H1 (cell line): ENCODE measurements at regions not wholly inside any gene's neighbourhood (a gene's known extent, or its start where the extent isn't known, plus 50 kb on each side); places are given as distances from the start of the nearest gene placed in this dataset.

Source experiments
- CTCF ChIA-PET: fragments of 300-600 bp; sonication (Branson Sonifier 250); formaldehyde crosslinking; loops from one replicate; lab custom pipeline; 2021; ENCODE audit not compliant: partially characterized antibody; lab: Charles Lee
- POLR2A ChIA-PET: fragments of 300-600 bp; sonication (Branson Sonifier 250); formaldehyde crosslinking; loops from one replicate; lab custom pipeline; 2021; ENCODE audit warnings: inconsistent platforms; ENCODE audit not compliant: partially characterized antibody; lab: Charles Lee
- DNase-seq, 2 experiments: peaks; one replicate each; pipeline versions ENCODE4 v3.0.0 to v3.0.0-alpha.2; 2010 to 2022; ENCODE audit warnings: low spot score in 2 of 2, low read depth in 1 of 2, mixed read lengths in 1 of 2
- FAIRE-seq: peaks from 2 replicates; lab custom pipeline; 2011; peaks lifted over from hg19 to GRCh38; lab: Jason Lieb, UNC
- H2AFZ ChIP-seq: 2 replicates; pipeline ENCODE4 v1.8.1; 2012; ENCODE audit warnings: low read length, inconsistent platforms
- H2AK5ac ChIP-seq: 2 replicates; pipeline ENCODE4 v1.6.1; 2013; ENCODE audit warnings: low read depth, low read length
- H2BK120ac ChIP-seq: replicated peaks from 2 replicates; pipeline ENCODE3; 2013; ENCODE audit warnings: low read depth, low read length, inconsistent platforms
- H2BK12ac ChIP-seq: 2 replicates; pipeline ENCODE4 v1.6.1; 2013; ENCODE audit warnings: low read depth, low read length
- H2BK15ac ChIP-seq: 2 replicates; pipeline ENCODE4 v1.6.1; 2013; ENCODE audit warnings: low read length
- H2BK20ac ChIP-seq: 2 replicates; pipeline ENCODE4 v1.6.1; 2013; ENCODE audit warnings: low read length
- H2BK5ac ChIP-seq: 2 replicates; pipeline ENCODE4 v1.6.1; 2013; ENCODE audit warnings: low read depth, low read length
- H3K14ac ChIP-seq: 2 replicates; pipeline ENCODE4 v1.6.1; 2013; ENCODE audit warnings: inconsistent platforms; ENCODE audit not compliant: insufficient read length
- H3K18ac ChIP-seq: 2 replicates; pipeline ENCODE4 v1.6.1; 2013; ENCODE audit warnings: low read length; ENCODE audit errors: extremely low read depth
- H3K23ac ChIP-seq: 2 replicates; pipeline ENCODE4 v1.6.1; 2013; ENCODE audit warnings: inconsistent platforms; ENCODE audit not compliant: insufficient read length
- H3K23me2 ChIP-seq: 2 replicates; pipeline ENCODE4 v1.6.1; 2013; ENCODE audit warnings: low read depth, low read length
- H3K27ac ChIP-seq: 2 replicates; pipeline ENCODE4 v1.6.1; 2011; ENCODE audit warnings: low read depth, low read length, inconsistent platforms
- H3K27me3 ChIP-seq, 4 experiments: replicated peaks in 1 of 4; 1 replicate in 1 of 4; 2 replicates in 3 of 4; pipeline versions ENCODE4 v1.6.1 to v1.8.1; 2011 to 2013; ENCODE audit warnings: low read length in 3 of 4, mild to moderate bottlenecking in 3 of 4, inconsistent platforms in 2 of 4, mixed read lengths in 2 of 4, moderate library complexity in 1 of 4; ENCODE audit not compliant: control insufficient read depth in 3 of 4, insufficient read depth in 3 of 4; ENCODE audit errors: extremely low read depth in 1 of 4
- H3K36me3 ChIP-seq, 4 experiments: 2 replicates each; pipeline versions ENCODE4 v1.6.1 to v1.8.1; 2011 to 2013; ENCODE audit warnings: mild to moderate bottlenecking in 4 of 4, low read length in 3 of 4, moderate library complexity in 2 of 4, control low read depth in 1 of 4, inconsistent platforms in 1 of 4; ENCODE audit not compliant: insufficient read depth in 4 of 4, control insufficient read depth in 2 of 4
- H3K4ac ChIP-seq: replicated peaks from 2 replicates; pipeline ENCODE3; 2013; ENCODE audit warnings: low read length, low read depth, mixed read lengths, inconsistent platforms; ENCODE audit not compliant: insufficient read length
- H3K4me1 ChIP-seq, 4 experiments: replicated peaks in 1 of 4; 1 replicate in 1 of 4; 2 replicates in 3 of 4; pipeline versions ENCODE4 v1.6.1 to v1.8.1; 2011 to 2013; ENCODE audit warnings: low read length in 3 of 4, inconsistent platforms in 2 of 4, mixed read lengths in 1 of 4; ENCODE audit not compliant: insufficient read depth in 4 of 4, control insufficient read depth in 3 of 4
- H3K4me2 ChIP-seq, 2 experiments: 2 replicates each; pipeline versions ENCODE4 v1.6.1 to v1.8.1; 2011 to 2013; ENCODE audit warnings: low read depth in 2 of 2, low read length in 2 of 2, control low read depth in 1 of 2, inconsistent platforms in 1 of 2, mild to moderate bottlenecking in 1 of 2; ENCODE audit not compliant: insufficient read depth in 1 of 2
- H3K4me3 ChIP-seq, 4 experiments: fragments of 200-600, 300-600 bp in 1 of 4; sonication (generic), shearing (Covaris generic), sonication (Bioruptor Twin) in 1 of 4; 2 replicates each; pipeline versions ENCODE4 v1.5.1 to v1.8.1; 2011 to 2016; ENCODE audit warnings: low read length in 4 of 4, low read depth in 3 of 4, control low read depth in 2 of 4, inconsistent platforms in 2 of 4, mild to moderate bottlenecking in 2 of 4, mixed read lengths in 1 of 4, moderate library complexity in 1 of 4; ENCODE audit not compliant: insufficient read depth in 2 of 4; ENCODE audit errors: extremely low read depth in 1 of 4
- H3K56ac ChIP-seq: replicated peaks from 2 replicates; pipeline ENCODE3; 2013; ENCODE audit warnings: low read depth, mild to moderate bottlenecking, mixed read lengths, low read length, inconsistent platforms; ENCODE audit not compliant: insufficient read length
- H3K79me1 ChIP-seq: 2 replicates; pipeline ENCODE4 v1.6.1; 2013; ENCODE audit warnings: low read depth, low read length, control low read depth
- H3K79me2 ChIP-seq, 2 experiments: 2 replicates each; pipeline versions ENCODE4 v1.6.1 to v1.8.1; 2012 to 2013; ENCODE audit warnings: low read length in 2 of 2, mild to moderate bottlenecking in 2 of 2, inconsistent platforms in 1 of 2; ENCODE audit not compliant: insufficient read depth in 2 of 2, control insufficient read depth in 1 of 2
- H3K9ac ChIP-seq, 4 experiments: replicated peaks in 1 of 4; 1 replicate in 1 of 4; 2 replicates in 3 of 4; pipeline versions ENCODE4 v1.6.1 to v1.8.1; 2011 to 2013; ENCODE audit warnings: low read depth in 3 of 4, low read length in 3 of 4, control low read depth in 2 of 4, mild to moderate bottlenecking in 2 of 4, moderate library complexity in 2 of 4, inconsistent platforms in 1 of 4; ENCODE audit errors: extremely low read depth in 1 of 4
- H3K9me3 ChIP-seq, 2 experiments: 2 replicates each; pipeline versions ENCODE4 v1.6.1 to v1.8.1; 2012 to 2013; ENCODE audit warnings: mild to moderate bottlenecking in 2 of 2, moderate library complexity in 2 of 2, control low read depth in 1 of 2, inconsistent platforms in 1 of 2, low read depth in 1 of 2, low read length in 1 of 2, mixed read lengths in 1 of 2; ENCODE audit not compliant: insufficient read depth in 2 of 2
- H4K20me1 ChIP-seq, 2 experiments: replicated peaks in 1 of 2; 2 replicates each; pipeline versions ENCODE3 to v1.8.1; 2011 to 2013; ENCODE audit warnings: inconsistent platforms in 2 of 2, low read length in 2 of 2, mild to moderate bottlenecking in 1 of 2; ENCODE audit not compliant: insufficient read depth in 2 of 2, control insufficient read depth in 1 of 2
- H4K5ac ChIP-seq: 2 replicates; pipeline ENCODE4 v1.6.1; 2013; ENCODE audit warnings: low read length, low read depth, mixed read lengths, inconsistent platforms; ENCODE audit not compliant: insufficient read length
- H4K8ac ChIP-seq: 2 replicates; pipeline ENCODE4 v1.8.0; 2013; ENCODE audit warnings: mild to moderate bottlenecking, moderate library complexity, low read length, inconsistent platforms; ENCODE audit not compliant: insufficient read depth; ENCODE audit errors: extremely low read depth
- H4K91ac ChIP-seq: replicated peaks from 2 replicates; pipeline ENCODE3; 2013; ENCODE audit warnings: low read length, mixed read lengths, inconsistent platforms; ENCODE audit not compliant: insufficient read length
- BRCA1 ChIP-seq: IDR thresholded peaks from 2 replicates; pipeline ENCODE4 v1.6.1; 2012; ENCODE audit warnings: low read depth, low read length, improper control_type of control experiment
- CBX8 ChIP-seq: fragments of 300-800, 300-1000 bp; sonication (generic); IDR thresholded peaks from 2 replicates; pipeline ENCODE4 v1.7.1; 2016; ENCODE audit warnings: low read depth, low read length, borderline replicate concordance
- EZH2 ChIP-seq: fragments of 200-600 bp; sonication (generic); IDR thresholded peaks from 2 replicates; pipeline ENCODE4 v1.7.1; 2012; ENCODE audit warnings: low read depth, mild to moderate bottlenecking, moderate library complexity, low read length, inconsistent platforms; ENCODE audit not compliant: severe bottlenecking
- GTF2F1 ChIP-seq: IDR thresholded peaks from 2 replicates; pipeline ENCODE4 v1.6.1; 2012; ENCODE audit warnings: low read depth, low read length, improper control_type of control experiment, borderline replicate concordance
- JUND ChIP-seq: IDR thresholded peaks from 2 replicates; pipeline ENCODE4 v1.6.1; 2011; ENCODE audit warnings: mild to moderate bottlenecking, improper control_type of control experiment, low read length
- MAX ChIP-seq: IDR thresholded peaks from 2 replicates; pipeline ENCODE4 v1.6.1; 2012; ENCODE audit warnings: inconsistent platforms
- NRF1 ChIP-seq: IDR thresholded peaks from 2 replicates; pipeline ENCODE4 v1.6.1; 2011; ENCODE audit warnings: mild to moderate bottlenecking, low read depth, low read length, improper control_type of control experiment
- PHF8 ChIP-seq: fragments of 200-600 bp; sonication (generic); conservative IDR thresholded peaks from 2 replicates; pipeline ENCODE4 v1.7.1; 2012; ENCODE audit warnings: low read depth, mild to moderate bottlenecking, inconsistent platforms, low read length, moderate library complexity
- POLR2AphosphoS5 ChIP-seq: IDR thresholded peaks from 2 replicates; pipeline ENCODE4 v1.6.1; 2011; ENCODE audit warnings: low read depth, low read length
- RXRA ChIP-seq: IDR thresholded peaks from 2 replicates; pipeline ENCODE4 v1.6.1; 2011; ENCODE audit warnings: low read depth, mild to moderate bottlenecking, low read length, moderate library complexity; ENCODE audit not compliant: insufficient read depth
- SP1 ChIP-seq: IDR thresholded peaks from 2 replicates; pipeline ENCODE4 v1.6.1; 2011; ENCODE audit warnings: low read depth, low read length
- SUZ12 ChIP-seq: fragments of 200-600 bp; sonication (generic); IDR thresholded peaks from 2 replicates; pipeline ENCODE4 v1.6.1; 2012; ENCODE audit warnings: mild to moderate bottlenecking, inconsistent platforms, low read length, moderate library complexity, mixed read lengths
- TAF1 ChIP-seq: IDR thresholded peaks from 2 replicates; pipeline ENCODE4 v1.6.1; 2011; ENCODE audit warnings: mild to moderate bottlenecking, low read depth, low read length
- USF2 ChIP-seq: IDR thresholded peaks from 2 replicates; pipeline ENCODE4 v1.6.1; 2011; ENCODE audit warnings: low read length, improper control_type of control experiment
- WGBS, 2 experiments: shearing (Covaris generic) in 1 of 2; methylation state at CpG; one replicate each; pipeline versions ENCODE4 v1.1.6 to v1.1.7; 2013 to 2015; ENCODE audit warnings: low lambda C conversion rate in 2 of 2, mixed read lengths in 2 of 2, inconsistent platforms in 1 of 2, low coverage in 1 of 2, missing lambda C conversion rate in 1 of 2; ENCODE audit not compliant: insufficient replicate concordance in 2 of 2, insufficient coverage in 1 of 2, insufficient read length in 1 of 2; ENCODE audit errors: extremely low coverage in 1 of 2, missing lambda C conversion rate in 1 of 2; 5-methylcytosine and 5-hydroxymethylcytosine counted together

GRCh38 chr10:9244864-9245263 lies 1190.4 kb downstream of the GATA3 start:
- Histone ChIP-seq H3K36me3 (no peaks in the 10 kb centered on the region), H3K23me2 (no peaks in the 10 kb centered on the region), H3K14ac (no peak overlapping the region), H2AFZ (no peak overlapping the region), H2AK5ac (no peak overlapping the region), H3K56ac (no peak overlapping the region), H2BK120ac (no peak overlapping the region), H3K23ac (no peak overlapping the region), H3K27me3 (no peaks in the 10 kb centered on the region), H3K18ac (no peak overlapping the region), H2BK20ac (no peak overlapping the region), H3K9ac (no peak overlapping the region), H3K4me3 (no peak overlapping the region), H3K4me1 (no peaks in the 10 kb centered on the region; a peak in 1 of 7 replicates), H4K20me1 (no peaks in the 10 kb centered on the region), H4K91ac (no peak overlapping the region), H4K8ac (no peak overlapping the region), H3K4me2 (no peak overlapping the region), H3K9me3 (no peaks in the 10 kb centered on the region), H3K79me1 (no peaks in the 10 kb centered on the region), H2BK15ac (no peak overlapping the region), H2BK5ac (no peak overlapping the region), H3K79me2 (no peaks in the 10 kb centered on the region), H3K27ac (no peak overlapping the region), H2BK12ac (no peak overlapping the region), H4K5ac (no peak overlapping the region), H3K4ac (no peak overlapping the region)
- 89% methylated on average over 1 of the region's 1 CpG; no CpG with 5 or more reads in 1 of the 2 experiments for WGBS, 2 experiments
- no peak for DNase-seq
- POLR2A ChIA-PET: no interaction called here
- CTCF ChIA-PET: no interaction called here
- FAIRE-seq: no peak
- TF ChIP-seq BRCA1 (no peak), POLR2AphosphoS5 (no peak), PHF8 (no peak), MAX (no peak), EZH2 (no peak), TAF1 (no peak), SUZ12 (no peak), SP1 (no peak), NRF1 (no peak), JUND (no peak), GTF2F1 (no peak), USF2 (no peak), RXRA (no peak), CBX8 (no peak)
